ENCODE measurements at regions not wholly inside any gene's neighbourhood (a gene's known extent, or its start where the extent isn't known, plus 50 kb on each side); places are given as distances from the start of the nearest gene placed in this dataset.

DNA sequence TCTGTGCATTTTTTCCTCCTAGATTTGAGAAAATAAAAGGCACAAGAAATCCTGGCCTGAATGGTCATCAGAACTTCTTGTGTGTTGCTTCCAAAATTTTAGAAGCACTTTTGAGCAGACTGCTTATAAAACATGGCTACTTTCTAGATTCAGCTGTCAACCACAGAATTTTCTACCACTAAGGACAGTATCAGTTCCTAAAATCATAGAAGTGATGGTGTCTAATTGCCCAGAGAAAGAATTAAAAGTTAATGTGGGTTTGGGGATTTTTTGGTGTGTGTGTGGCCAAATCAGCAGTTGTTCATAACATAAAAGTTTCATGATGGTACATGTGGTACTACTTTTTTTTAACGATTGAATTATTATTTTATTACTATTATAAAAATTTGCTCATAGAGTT, 171.4 kb upstream of the SNX7 start (continued):
- TF ChIP-seq POU2F2 (IDR thresholded peaks at IDR 0.05; ENCODE audit: borderline replicate concordance, low read depth, low read length) = no peak; the same call in 2 of the 3 replicates
- 0 out of 2 replicates have a peak, but pooled peaks have one; percentile 35 for TF ChIP-seq ZNF217 (IDR thresholded peaks at IDR 0.05)
- no peak for TF ChIP-seq HDAC6 (IDR thresholded peaks at IDR 0.05; ENCODE audit: unreplicated experiment)
- no peak for TF ChIP-seq CBX3 (IDR thresholded peaks at IDR 0.05; ENCODE audit: borderline replicate concordance, low read depth)
- TF ChIP-seq IKZF1 (conservative IDR thresholded peaks at IDR 0.05) = peak; percentile 62; the same call in 1 of the 2 replicates
- TF ChIP-seq EZH2 (IDR thresholded peaks at IDR 0.05; ENCODE audit: borderline replicate concordance, control insufficient read depth, low read depth, low read length) = no peak
- no peak for TF ChIP-seq BRCA1 (IDR thresholded peaks at IDR 0.05; ENCODE audit: low read depth, low read length)
- 0 out of 2 replicates have a peak, but pooled peaks have one; percentile 17 for TF ChIP-seq PAX5 (IDR thresholded peaks at IDR 0.05; ENCODE audit: borderline replicate concordance, low read depth, low read length)
- TF ChIP-seq MYC (IDR thresholded peaks at IDR 0.05; ENCODE audit: insufficient read depth, insufficient read length, insufficient replicate concordance, low read length, severe bottlenecking) = no peak
- TF ChIP-seq, protein P1, sequence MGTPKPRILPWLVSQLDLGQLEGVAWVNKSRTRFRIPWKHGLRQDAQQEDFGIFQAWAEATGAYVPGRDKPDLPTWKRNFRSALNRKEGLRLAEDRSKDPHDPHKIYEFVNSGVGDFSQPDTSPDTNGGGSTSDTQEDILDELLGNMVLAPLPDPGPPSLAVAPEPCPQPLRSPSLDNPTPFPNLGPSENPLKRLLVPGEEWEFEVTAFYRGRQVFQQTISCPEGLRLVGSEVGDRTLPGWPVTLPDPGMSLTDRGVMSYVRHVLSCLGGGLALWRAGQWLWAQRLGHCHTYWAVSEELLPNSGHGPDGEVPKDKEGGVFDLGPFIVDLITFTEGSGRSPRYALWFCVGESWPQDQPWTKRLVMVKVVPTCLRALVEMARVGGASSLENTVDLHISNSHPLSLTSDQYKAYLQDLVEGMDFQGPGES (IDR thresholded peaks at IDR 0.05) = no peak
- TF ChIP-seq, protein P2, sequence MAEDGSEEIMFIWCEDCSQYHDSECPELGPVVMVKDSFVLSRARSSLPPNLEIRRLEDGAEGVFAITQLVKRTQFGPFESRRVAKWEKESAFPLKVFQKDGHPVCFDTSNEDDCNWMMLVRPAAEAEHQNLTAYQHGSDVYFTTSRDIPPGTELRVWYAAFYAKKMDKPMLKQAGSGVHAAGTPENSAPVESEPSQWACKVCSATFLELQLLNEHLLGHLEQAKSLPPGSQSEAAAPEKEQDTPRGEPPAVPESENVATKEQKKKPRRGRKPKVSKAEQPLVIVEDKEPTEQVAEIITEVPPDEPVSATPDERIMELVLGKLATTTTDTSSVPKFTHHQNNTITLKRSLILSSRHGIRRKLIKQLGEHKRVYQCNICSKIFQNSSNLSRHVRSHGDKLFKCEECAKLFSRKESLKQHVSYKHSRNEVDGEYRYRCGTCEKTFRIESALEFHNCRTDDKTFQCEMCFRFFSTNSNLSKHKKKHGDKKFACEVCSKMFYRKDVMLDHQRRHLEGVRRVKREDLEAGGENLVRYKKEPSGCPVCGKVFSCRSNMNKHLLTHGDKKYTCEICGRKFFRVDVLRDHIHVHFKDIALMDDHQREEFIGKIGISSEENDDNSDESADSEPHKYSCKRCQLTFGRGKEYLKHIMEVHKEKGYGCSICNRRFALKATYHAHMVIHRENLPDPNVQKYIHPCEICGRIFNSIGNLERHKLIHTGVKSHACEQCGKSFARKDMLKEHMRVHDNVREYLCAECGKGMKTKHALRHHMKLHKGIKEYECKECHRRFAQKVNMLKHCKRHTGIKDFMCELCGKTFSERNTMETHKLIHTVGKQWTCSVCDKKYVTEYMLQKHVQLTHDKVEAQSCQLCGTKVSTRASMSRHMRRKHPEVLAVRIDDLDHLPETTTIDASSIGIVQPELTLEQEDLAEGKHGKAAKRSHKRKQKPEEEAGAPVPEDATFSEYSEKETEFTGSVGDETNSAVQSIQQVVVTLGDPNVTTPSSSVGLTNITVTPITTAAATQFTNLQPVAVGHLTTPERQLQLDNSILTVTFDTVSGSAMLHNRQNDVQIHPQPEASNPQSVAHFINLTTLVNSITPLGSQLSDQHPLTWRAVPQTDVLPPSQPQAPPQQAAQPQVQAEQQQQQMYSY (CRISPR knock-in tag; IDR thresholded peaks at IDR 0.05) = no peak
- TF ChIP-seq MEF2A (IDR thresholded peaks at IDR 0.05; ENCODE audit: insufficient read depth, low read depth, low read length) = no peak
- TF ChIP-seq MTA2 (IDR thresholded peaks at IDR 0.05; ENCODE audit: low read depth) = peak; percentile 100
- no peak for TF ChIP-seq SMAD5 (IDR thresholded peaks at IDR 0.05; ENCODE audit: low read depth)
- no peak for TF ChIP-seq SUPT20H (IDR thresholded peaks at IDR 0.05; ENCODE audit: borderline replicate concordance, control insufficient read depth, low read depth, low read length)
- no peak for TF ChIP-seq GABPA (IDR thresholded peaks at IDR 0.05; ENCODE audit: low read depth)
- no peak for TF ChIP-seq ZSCAN29 (IDR thresholded peaks at IDR 0.05)
- TF ChIP-seq RELA (IDR thresholded peaks at IDR 0.05; ENCODE audit: borderline replicate concordance, partially characterized antibody) = peak; percentile 45
- TF ChIP-seq KLF5 (IDR thresholded peaks at IDR 0.05; ENCODE audit: partially characterized antibody) = no peak
- no peak for TF ChIP-seq MXI1 (IDR thresholded peaks at IDR 0.05; ENCODE audit: low read depth, low read length)
- TF ChIP-seq TCF12 (IDR thresholded peaks at IDR 0.05; ENCODE audit: low read depth, low read length) = no peak
- TF ChIP-seq TCF3 (IDR thresholded peaks at IDR 0.05; ENCODE audit: borderline replicate concordance, insufficient read depth, low read depth, low read length) = no peak
- TF ChIP-seq IKZF2 (IDR thresholded peaks at IDR 0.05) = peak; percentile 70 to 84; a peak in 3 of 4 replicates
- peak in 1 of 2 experiments; percentile 59; a peak in 2 of 4 replicates for TF ChIP-seq BHLHE40 (IDR thresholded peaks at IDR 0.05; ENCODE audit: borderline replicate concordance in 1 of 2, low read depth in 2 of 2, low read length in 1 of 2)
- TF ChIP-seq SPI1 (IDR thresholded peaks at IDR 0.05; ENCODE audit: borderline replicate concordance, insufficient read depth, low read depth, low read length) = peak; percentile 95
- TF ChIP-seq ZZZ3 (IDR thresholded peaks at IDR 0.05; ENCODE audit: control insufficient read depth, insufficient read length, low read depth) = no peak
- TF ChIP-seq CREB1 (IDR thresholded peaks at IDR 0.05; ENCODE audit: low read depth) = no peak

Data from GM12878 (cell line).